Amniotic epithelial cell (primary cell): ENCODE measurements at regions not wholly inside any gene's neighbourhood (a gene's known extent, or its start where the extent isn't known, plus 50 kb on each side); places are given as distances from the start of the nearest gene placed in this dataset.

Experiments
- DNase-seq: peaks from one replicate; pipeline ENCODE4 v3.0.0-alpha.2; 2010; ENCODE audit warnings: low read depth

DNA sequence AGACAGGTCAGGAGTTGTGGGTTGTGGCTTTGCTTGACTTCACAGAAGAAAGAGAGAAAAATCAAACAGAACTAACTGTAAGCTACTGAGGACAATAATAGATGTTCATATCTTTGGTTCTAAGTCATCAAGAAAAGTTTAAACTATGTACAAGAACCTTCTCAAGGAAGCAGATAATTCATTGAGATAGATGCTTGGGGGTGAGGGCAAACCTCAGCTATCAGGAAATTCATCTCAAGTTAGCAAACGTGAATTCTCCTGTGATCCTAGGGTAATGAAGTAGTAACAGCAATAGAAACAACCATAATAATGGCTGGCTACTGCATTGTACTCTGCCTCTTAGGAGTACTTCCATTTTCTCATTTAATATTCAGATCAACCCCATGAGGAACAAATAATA, 506.2 kb downstream of the PLPP3 start:
- DNase-seq = no peak

DNA sequence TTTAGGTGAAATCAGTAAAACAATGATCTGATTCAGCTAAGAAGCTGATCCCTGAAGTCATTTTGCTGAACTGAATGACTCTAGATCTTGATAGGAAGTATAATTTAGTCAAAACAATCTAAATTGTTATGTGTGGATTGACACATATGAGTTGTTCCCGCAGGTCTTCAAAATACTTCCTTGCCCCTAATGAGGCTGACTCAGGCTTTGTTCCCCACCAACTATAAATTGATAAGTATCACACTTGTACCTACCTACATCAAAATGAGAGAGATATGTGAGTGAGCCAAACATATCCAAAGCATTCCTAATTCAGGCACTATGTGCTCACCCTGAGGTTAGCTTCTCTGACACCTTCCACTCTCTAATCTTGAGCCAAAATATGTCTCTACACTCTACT, 507.1 kb downstream of the PLPP3 start:
- DNase-seq = no peak

- no peak for DNase-seq
Measured at GRCh38 chr1:56071351-56071750, 508.0 kb downstream of the PLPP3 start.

DNA sequence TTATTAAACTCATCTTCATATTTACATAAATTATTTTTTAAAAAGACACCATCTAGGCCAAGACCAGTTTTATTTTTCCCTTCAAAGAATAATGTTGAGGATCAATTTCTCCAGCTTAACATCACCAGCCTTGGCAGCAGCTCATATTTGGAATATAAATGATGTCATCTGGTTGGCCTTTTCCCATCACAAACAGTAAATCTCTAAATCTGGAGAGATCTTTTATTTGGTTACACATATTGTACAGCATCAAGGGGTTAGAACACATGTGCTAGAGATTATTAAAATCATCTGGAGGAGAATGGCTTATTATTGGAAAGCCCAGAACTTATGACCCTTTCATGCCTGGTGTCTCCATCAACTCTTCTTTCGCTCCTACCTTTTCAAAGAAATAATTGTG, 508.8 kb downstream of the PLPP3 start:
- no peak for DNase-seq

DNA sequence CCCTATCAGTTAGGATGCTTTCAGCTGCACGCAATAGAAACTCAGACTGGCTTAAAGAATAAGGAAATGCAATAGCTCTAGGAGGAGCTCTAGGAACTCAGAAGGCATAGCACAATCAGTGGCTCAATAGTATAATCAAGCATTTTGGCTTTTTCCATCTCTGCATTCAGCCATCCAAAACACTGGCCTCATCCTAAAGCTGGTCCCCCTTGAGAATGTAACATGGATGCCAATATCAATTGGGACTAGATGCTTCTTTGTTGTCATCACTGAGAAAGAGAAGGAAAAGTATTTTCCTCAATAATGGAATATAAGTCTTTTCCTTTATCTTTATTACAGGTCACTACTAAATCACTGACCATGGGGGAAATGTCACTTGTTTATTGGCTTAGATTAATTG, 509.5 kb downstream of the PLPP3 start:
- no peak for DNase-seq

DNA sequence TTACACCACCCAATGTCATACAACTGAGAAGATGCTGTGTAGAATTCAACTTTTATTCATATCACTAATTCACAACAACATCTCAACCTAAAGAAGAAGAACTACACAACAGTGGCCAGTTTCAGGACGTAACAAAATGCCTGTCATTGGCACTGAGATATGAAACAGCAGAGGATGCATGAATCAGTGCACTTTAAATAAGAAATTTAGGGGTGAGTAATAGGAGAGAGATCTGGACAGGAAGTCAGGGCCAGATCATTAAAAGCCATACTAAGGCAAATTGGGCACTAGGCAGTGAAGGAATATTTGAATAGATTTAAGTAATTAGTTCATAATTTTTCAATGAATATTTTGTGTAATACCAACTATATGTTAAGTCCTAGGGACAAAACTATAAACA, 510.5 kb downstream of the PLPP3 start:
- no peak for DNase-seq

DNA sequence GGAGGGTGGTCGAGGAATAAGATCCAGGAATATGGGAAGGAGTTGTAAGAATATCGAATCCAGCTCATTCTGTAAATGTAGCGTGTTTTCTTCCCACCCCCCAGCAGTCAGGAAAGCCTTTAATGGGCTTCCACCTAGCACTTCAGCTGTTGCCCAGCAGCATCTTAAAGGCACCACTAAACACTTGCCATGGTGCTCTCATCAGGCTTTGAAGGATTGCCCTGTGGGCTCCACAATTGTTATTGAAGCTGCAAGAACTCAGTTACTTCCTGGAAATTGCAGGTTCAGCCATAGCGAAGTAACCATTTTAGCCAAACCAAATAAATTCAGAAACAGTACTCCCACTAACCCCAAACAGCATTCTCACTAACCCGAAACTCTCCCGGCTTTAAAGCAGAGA, 511.2 kb downstream of the PLPP3 start:
- no peak for DNase-seq

GRCh38 chr1:56065729-56066128, 513.6 kb downstream of the PLPP3 start:
- peak; percentile 53 for DNase-seq

DNA sequence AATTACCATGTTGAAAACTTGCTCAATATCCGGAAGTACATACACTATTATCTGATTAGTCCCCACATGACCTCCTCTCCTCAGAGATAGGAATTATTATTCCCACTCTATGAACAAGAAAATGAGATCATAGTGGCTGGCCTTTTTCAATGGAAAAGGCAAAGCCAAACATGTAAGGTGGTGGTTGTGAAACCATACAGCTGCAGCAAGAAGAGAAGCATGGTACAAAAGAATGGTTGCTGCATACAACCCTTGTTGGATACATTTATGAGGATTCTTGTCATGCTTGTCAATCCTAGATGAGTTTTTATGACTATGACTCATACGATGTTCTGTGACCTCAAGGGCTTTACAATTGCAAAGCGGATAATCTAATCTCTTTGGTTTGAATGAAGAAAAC, 514.7 kb downstream of the PLPP3 start:
- DNase-seq = peak; percentile 88

DNA sequence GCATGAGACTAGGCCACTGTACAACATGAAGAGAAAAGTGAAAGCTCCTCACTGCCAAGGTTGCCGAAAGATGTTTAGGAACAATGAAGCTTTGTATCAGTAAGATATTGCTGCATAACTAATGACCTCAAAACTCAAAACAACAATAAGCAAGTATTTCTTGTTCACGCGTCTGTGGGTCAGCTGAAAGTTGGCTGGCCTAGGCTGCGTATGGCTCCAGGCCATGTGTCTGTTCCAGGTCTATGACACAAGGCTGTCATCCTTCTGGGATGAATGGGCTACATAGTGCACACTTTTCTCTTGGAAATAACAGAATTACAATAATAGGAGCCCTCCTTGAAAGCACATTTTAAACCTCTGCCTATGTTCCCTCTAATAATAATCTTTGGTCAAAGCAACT, 515.9 kb downstream of the PLPP3 start:
- no peak for DNase-seq

- peak; percentile 32 for DNase-seq
Measured at GRCh38 chr1:56062625-56063024, 516.7 kb downstream of the PLPP3 start.

- no peak for DNase-seq
Measured at GRCh38 chr1:56061824-56062223, 517.5 kb downstream of the PLPP3 start.

GRCh38 chr1:56060906-56061305, 518.5 kb downstream of the PLPP3 start:
- no peak for DNase-seq

DNA sequence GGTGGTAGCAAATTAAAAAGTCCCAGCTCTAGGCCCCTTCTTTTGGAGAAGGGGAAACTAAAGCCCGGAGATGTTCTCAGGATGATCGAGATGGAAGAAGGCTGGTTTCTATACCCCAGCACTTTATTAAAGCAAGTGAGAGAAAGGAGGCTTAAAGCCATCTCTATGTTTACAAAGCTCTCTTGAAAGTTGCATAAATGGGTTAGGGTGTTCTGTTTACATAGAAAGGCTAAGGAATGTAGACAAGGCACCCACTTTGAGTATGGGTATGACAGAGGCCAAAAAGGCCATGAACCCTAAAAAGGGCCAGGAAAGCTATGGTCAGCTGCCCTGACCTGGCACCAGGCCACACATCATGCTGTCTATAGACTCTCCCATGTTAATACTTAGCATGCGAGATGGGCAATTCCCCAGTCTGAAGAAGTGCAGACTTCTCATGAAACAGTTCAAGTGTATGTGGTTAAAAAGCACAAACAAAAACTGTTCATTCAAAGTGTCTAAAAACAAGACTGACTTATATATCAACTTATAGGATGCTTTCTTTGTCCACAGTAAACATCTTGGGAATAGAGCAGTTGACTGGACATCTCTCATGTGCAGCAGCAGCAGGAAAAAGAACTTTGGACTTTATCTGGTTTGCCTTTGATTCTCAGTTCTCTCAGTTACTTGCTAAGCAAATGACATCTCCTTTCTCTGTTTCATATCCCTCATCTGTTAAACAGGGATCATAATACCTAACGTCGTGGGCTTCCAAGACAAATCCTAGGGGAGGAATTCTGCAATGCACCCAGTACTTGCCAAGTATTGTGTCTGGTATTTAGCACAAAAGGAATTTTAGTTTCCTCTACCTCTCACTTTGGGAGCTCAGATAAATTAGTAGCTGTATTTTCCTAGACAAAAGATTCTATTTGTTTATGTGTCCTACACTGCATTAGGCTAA, 521.6 kb downstream of the PLPP3 start:
- no peak for DNase-seq

- peak; percentile 48 for DNase-seq
Measured at GRCh38 chr1:56056438-56057287, 522.7 kb downstream of the PLPP3 start.

DNA sequence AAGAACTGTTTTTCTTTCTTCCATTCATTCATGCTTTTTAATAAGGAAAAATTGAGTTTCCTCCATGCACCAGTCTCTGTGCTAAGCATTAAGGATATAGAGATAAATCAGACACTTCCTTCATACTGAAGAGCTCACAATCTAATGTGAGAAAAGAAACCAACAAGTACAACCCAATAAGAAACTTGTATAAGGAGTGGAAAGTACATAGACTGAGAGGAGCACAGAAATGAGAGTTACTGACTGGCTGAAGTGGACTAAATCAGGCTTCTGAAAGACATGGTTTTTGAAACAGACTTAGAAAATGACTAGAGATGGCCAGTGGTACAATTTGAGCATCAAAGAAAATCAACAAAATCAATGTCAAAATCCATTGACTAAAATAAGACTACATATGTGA, 524.4 kb downstream of the PLPP3 start:
- no peak for DNase-seq

DNA sequence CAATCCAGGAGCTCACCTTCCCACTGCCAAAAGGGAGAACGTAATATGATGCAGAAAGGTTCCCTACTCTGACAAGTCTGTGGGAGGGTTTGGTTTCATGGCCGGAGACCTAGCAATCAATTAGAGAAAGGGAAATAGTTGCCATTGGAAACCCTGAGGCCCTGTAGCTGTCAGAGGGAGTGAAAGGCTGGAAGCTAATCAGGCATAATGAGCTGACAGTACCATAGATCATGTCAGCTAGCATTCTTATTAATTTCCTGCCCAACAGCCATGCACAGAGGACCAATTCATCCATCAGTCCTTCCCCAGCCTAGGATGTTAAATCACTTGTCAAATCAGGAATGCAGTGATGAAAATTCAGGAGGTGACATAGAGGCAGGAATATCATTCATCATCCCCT, 527.3 kb downstream of the PLPP3 start:
- DNase-seq = no peak

- DNase-seq = no peak
Measured at GRCh38 chr1:56050911-56051310, 528.5 kb downstream of the PLPP3 start.

GRCh38 chr1:56045477-56045876, 533.9 kb downstream of the PLPP3 start:
- no peak for DNase-seq

GRCh38 chr1:56045062-56045461, 534.3 kb downstream of the PLPP3 start:
- DNase-seq = no peak

DNA sequence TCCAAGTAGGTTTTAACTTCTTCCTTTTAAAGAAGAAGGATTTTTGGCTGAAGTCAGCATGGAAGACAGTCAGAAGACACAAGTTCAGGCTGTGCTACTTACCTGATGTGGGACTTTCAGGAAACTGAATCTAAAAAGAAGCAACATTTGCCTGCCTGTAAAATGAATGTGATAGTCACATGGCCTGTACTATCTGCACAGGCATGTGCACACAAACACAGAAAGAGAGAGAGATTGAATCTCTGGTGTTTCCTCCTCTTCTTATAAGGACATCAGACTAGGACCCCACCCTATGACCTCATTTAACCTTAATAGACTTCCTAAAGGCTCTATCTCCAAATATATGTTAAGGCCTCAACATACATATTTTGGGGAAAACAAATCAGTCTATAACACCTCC, 542.9 kb downstream of the PLPP3 start:
- no peak for DNase-seq

DNA sequence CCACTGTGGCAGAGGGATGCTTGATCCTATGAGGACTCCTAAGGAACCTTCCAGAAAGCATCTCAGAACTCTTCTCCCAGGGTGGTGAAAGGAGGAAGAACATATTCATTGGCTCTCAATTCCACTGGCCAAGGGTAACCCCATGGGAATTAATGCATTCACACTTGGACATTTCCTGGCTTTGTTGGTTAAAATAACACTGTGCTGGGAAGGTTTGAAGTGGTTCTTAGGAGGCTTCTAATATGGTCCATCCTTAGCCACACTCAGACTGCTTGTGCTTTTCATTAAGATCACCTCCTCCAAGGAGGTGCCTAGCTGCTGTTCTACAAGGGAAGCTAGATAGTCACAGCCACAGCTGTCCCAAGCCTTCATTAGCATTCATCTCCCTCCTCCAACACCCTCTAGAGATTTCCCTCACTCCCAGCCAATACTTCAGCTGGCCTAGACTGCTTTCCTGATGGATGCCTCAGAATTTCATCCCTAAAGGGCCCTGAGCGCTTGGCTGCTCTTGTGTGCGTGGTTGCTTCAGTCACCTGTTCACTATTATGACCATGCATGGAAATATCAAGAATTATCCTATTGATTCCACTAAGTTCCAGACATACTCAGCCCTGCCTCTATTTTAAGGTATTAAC, 544.4 kb downstream of the PLPP3 start:
- no peak for DNase-seq

GRCh38 chr1:56034222-56034621, 545.1 kb downstream of the PLPP3 start:
- DNase-seq = peak; percentile 12
